Fibroblast of the aortic adventitia (primary cell): ENCODE measurements at regions not wholly inside any gene's neighbourhood (a gene's known extent, or its start where the extent isn't known, plus 50 kb on each side); places are given as distances from the start of the nearest gene placed in this dataset.
"Not testable (repeated sequence)": the region's sequence is repeated elsewhere in the genome, so short reads cannot be mapped to it uniquely, and the experiment has no call there.

Source experiments
- DNase-seq: peaks from one replicate; pipeline ENCODE4 v3.0.0-alpha.2; 2010; ENCODE audit warnings: low read depth
- H3K4me3 ChIP-seq: 2 replicates; pipeline ENCODE4 v1.5.1; 2011; ENCODE audit warnings: low read depth, mild to moderate bottlenecking, control low read depth, low read length, moderate library complexity
- CTCF ChIP-seq: IDR thresholded peaks from 2 replicates; pipeline ENCODE4 v1.5.1; 2011; ENCODE audit warnings: mild to moderate bottlenecking, low read length, control low read depth, inconsistent platforms; ENCODE audit not compliant: insufficient read depth

GRCh38 chr6:68194846-68195478 is 440.1 kb upstream of the ADGRB3 start:
- no peak for DNase-seq
- TF ChIP-seq CTCF: no peak
- H3K4me3 ChIP-seq: no peak overlapping the region

DNA sequence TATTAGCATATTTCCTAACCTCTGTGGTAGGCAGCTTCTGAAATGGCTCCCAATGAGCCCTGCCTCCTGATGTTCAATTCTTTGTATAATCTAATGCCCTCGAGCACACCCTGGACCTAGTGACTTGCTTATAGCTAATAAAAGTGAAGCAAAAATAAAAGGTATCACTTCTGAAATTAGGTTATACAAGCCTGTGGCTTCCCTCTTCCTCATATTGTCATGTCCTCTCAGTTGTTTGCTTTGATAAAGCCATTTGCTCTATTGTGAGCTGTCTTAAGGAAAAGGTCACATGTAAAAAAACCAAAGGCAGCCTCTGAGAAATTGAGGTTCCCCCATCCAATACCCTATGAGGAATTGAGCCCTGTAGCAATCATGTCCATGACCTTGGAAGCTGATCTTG is 442.1 kb upstream of the ADGRB3 start:
- no peak for TF ChIP-seq CTCF
- no peak overlapping the region for H3K4me3 ChIP-seq
- no peak for DNase-seq

- H3K4me3 ChIP-seq: no peak overlapping the region
- no peak for DNase-seq
- TF ChIP-seq CTCF: no peak
Measured at GRCh38 chr6:68189217-68189815, 445.8 kb upstream of the ADGRB3 start.

DNA sequence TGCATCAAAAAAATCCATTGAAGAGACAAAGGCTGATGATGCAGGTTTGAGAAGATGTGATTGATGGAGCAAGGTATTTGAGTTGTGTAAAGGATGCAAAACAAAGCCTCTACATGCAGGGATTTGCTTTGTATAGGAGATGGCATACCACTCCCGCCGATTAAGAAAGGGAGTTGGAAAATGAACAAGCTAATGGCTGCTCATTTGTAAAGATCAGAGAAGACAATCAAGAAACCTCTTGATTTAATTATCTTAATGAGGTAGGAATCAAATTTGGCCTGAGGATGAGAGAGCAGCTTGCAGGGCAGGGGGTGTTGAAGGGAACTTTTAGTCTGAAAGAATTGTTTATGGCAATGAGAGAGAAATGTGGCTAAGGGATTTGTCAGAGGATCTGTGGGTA is 448.2 kb upstream of the ADGRB3 start:
- no peak for DNase-seq
- TF ChIP-seq CTCF: no peak
- no peak overlapping the region for H3K4me3 ChIP-seq

GRCh38 chr6:68182386-68182785 is 452.7 kb upstream of the ADGRB3 start:
- no peak overlapping the region for H3K4me3 ChIP-seq
- no peak for DNase-seq
- no peak for TF ChIP-seq CTCF

DNA sequence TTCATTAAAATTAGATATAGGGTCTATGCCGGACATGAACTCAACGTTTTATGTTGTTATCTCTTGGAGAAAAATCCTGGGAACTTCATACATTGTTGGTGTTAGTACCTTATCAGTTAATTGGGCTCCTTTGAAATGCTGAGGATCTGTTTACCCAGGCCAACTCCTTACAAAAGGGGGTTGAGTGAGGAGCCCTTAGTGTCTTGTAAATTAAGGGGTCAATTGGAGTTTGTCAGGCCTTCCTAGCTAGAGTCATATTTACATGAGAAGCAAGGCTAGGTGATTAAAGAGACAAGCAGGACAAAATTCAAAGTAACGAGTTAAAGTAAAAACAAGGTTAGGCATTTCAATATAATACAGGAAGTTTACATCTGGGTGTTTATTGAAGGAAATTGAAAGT is 454.1 kb upstream of the ADGRB3 start:
- not testable (repeated sequence) for DNase-seq, H3K4me3 ChIP-seq

DNA sequence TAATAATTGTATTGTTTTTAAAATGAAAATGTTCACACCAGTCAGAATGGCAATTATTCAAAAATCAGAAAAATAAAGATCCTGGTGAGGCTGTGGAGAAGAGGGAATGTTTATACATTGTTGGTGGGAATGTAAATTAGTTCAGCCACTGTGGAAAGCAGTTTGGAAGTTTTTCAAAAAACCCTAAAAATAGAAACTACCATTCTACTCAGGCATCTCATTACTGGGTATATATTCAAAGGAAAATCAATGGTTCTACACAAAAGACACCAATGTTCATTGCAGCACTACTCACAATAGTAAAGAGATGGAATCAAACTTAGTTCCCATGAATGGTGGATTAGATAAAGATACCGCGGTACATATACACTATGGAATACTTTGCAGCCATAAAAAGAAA is 461.5 kb upstream of the ADGRB3 start:
- TF ChIP-seq CTCF: no peak
- H3K4me3 ChIP-seq: no peak overlapping the region
- no peak for DNase-seq
